ENCODE measurements at regions not wholly inside any gene's neighbourhood (a gene's known extent, or its start where the extent isn't known, plus 50 kb on each side); places are given as distances from the start of the nearest gene placed in this dataset.

DNA sequence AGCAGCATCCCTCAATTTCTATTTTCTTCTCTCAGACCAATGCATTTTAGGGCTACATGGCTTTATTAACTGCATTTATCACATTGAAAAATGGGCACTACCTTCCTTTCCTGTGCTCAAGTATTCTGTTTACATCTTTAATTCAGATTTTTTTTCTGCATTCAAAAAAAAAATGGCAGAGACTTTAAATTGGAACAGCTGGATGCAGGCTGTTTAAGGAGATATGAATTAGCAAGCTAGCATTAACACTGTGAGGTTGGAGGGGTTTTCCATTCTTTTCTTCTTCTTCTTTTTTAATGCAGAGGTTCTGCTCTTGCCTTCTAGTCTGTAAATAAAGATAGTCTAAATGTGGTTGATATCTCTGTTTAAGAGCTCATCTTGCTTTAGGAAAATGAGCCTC lies 242.9 kb upstream of the RBFOX1 start:
- DNase-seq = no peak

DNA sequence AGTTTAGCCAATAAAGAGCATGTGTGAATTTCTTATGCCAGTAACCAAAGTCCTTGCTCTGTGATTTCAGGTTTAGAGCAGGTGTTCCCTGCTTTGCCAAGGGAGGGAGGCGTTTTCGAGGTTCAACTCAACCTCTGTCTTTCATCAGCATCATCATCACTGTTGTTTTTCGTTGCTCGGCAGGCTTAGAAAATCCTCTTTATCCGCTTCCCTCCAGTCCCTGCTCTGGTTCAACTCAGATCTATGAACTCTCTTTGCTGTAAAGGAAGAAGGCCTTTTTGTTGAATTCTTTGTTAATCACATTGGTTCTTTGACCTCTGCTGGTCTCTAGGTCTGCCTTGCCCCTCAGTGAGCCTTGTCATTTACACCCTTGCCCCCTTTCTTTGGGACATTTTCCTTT lies 243.9 kb upstream of the RBFOX1 start:
- no peak for DNase-seq

DNA sequence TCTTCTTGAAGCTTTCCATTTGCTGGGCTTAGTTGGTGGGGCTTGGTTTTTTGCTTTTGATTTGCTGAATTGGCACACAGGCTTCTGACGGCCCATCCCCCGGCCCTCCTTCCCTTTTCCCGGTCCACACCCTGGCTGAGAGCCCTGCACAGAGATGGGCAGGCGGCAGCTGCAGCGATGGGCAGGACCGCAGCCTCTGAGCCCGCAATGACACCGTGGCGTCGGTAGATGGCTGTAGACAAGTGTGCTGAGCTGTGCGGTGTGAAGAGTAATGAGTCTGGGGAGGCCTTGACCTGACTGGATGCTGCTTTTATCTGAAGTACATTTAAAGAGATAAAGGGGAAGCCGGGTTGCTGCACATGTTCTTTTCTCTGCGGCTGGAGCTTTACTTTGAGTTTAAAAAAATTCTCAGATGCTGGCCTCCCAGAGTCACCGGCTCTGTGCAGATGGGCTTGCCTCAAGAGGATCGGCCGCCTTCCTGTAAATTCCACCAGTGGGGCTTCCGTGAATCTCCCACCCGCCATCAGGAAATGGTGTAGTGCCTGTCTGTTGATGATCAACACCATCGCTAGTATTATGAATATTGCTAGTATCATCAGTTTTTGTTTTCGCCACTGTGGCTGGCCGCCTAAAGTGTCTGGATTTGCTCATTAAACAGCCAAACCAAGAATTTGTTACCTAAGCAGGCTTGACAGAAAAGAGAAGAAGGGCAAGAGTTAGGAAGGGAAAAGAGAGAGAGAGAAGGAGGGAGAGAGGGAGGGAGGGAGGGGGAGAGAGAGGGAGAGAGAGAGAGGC lies 245.6 kb upstream of the RBFOX1 start:
- DNase-seq = no peak

DNA sequence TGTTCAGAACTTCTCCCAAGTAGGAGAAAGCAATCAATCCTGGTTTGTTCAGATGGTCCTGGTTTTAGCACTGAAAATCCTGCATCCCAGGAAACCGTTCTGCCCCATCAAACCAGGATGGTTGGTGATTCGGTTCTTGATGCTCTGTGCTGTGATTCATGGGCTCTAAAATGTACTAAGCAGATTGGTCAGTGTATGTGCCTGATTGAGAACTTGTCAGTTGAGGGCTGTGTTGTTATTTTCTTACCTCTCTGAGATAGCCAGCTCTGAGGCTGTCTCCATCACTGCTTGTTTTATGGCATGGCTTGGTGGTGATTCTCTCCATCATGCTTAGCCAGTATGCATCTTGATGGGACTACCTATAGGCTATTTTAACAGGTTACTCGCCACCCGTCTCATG lies 246.9 kb upstream of the RBFOX1 start:
- no peak for DNase-seq

DNA sequence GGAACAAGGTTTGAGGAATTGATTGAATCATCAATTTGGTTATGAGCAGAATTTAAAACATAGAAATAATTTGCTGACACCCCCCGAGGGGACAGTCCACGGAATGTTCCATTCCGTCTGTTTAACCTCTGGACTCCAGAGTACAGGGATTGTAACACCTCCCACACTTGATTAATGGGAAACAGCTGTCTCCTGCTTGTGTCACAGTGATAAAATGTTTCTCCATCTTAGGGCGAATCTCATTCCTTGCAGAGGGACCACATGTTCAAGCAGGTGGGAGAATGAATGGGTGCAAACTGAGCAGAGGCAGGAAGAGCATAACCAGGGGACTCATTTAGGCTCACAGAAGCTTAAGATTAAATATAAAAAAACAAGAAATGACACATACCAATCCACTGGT lies 249.5 kb upstream of the RBFOX1 start:
- DNase-seq = no peak

DNA sequence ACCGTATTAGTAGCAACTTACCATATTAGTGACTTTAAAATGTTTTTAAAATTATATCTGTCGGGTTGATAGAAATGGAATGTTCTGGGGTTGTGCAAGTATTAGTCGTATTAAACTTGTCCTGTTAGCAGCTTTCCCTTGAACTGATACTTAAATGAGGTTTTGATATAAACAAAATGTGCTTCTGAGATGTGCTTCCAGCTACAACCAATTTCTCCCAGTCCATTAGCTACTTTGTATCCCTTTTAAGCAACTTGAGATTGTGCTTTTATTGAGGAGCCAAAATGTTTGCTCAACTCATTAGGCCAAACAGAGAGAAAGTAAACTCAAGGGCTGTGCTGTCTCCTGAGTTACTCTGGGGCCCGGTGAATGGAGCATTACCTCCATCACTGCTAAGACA lies 255.0 kb upstream of the RBFOX1 start:
- DNase-seq = no peak

DNA sequence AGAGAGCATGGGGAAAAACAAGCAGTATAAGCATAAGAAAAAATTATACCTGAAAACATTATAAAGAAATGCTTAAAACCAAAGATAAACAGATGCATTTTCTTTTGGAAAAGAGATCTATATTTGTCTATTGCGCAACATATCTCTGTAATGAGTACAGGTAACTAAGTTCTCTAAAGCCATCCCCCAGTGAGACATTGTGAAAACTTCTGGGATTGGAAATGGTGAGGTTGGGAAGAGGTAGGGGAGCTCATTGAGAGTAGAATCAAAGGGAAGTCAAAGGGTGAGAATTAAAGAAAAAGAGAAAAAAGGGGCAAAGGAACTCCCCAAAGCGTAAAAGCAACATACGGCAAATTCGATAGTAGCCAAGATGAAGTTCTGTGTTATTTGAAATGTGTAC lies 257.9 kb upstream of the RBFOX1 start:
- DNase-seq = no peak

DNA sequence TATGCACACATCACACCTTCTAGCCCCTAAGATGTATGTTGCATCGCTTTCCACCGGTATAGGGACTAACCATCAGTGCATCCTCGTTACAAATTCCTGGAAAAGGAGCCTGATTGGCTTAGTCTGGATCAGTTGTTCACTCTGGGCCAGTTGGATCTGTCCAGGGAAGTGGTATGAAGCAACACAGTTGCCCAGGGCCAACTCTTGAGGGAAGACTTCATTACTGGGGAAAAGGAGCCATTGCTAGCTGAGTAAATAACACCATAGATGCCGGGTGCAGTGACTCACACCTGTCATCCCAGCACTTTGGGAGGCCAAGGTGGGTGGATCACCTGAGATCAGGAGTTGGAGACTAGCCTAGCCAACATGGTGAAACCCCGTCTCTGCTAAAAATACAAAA lies 275.2 kb upstream of the RBFOX1 start:
- no peak for DNase-seq

DNA sequence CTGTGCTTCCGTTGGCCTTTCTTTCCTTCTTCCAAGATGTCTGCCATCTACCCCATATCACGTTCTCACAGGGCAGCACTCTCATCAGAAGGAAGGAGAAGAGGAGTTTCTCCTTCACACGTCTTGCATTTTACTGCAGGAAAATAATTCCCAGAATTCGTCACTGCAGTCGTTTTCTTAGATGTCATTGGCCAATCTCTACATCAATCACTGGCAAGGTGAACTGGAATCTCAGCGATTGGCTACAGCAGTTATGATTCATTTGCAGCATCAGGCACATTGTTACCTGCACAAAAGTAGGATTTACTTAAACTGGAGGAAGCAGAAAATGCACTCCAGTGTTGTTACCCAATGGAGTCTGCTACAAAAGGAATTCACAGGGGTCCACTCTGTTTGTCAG lies 277.2 kb upstream of the RBFOX1 start:
- DNase-seq = no peak

DNA sequence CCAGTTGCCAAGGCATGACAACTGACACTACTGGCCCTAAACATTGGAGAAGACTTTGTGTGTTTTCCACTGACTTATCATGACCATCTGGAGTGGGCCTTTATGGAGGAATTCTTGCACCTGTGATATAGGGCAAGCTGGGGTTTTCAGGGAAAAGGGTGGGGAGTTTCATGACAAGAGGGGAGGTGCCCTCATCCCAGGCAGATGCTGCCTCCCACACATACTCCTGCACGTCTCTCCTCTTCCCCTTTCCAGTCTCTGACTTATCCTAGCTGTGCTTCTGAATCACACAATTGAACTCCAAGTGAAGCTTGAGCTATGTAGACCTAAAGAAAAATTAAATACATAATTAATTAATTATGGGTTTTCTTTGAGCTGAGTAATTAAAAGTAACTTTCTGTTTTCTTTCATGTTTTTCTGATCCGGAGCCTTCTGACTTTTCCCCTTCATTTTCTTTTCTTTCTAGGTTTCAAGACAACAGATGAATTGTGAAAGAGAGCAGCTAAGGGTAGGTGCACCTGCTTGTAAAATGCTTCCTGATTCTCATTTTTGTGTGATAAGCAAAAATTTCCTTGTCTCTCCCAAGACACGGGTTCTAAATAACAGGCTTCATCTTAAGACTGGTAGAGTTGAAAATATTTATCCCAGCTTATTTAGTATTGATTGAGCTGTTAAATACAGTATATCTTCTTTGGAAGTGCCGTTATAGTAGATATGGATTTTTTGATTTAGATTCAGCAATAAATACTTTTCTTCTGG lies 280.9 kb upstream of the RBFOX1 start:
- DNase-seq = no peak

DNA sequence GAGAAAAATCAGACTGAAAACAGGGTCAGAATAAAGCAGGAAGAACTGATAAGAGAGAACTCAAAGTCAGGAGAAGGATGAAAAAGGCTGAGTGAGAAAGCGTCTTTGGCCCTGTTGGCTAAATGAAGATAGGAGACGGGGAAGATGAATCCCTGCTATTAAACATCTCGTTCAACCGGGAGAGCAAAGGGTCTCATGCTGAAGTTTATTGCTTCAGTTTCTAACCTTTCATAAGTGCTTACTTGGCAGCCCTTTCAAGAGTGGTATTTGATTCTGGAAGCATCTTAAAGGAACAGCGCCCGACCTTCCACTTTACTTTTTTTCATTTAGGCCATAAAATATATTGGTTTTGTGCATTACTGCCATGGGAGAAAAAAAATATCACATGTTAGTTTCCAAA lies 288.3 kb upstream of the RBFOX1 start:
- DNase-seq = no peak

DNA sequence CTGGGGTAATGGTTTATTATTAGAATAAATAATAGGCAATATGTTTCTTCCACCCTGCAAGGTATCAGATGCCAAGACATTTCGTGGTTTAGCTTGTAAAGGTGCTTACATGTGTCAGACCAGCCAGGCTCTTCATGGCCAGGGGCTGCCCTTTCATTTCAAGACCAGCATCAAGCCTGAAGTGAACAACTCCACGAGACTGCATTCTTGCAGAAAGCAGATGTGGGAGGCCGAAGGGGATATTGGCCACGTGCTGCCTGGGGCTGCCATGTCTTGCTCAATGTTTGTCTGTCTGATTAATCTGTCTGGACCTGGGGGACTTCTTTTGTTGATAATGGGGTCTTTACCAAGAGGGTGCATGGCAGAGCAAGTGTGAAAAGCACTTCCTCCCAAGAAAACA lies 294.2 kb upstream of the RBFOX1 start:
- DNase-seq = no peak

DNA sequence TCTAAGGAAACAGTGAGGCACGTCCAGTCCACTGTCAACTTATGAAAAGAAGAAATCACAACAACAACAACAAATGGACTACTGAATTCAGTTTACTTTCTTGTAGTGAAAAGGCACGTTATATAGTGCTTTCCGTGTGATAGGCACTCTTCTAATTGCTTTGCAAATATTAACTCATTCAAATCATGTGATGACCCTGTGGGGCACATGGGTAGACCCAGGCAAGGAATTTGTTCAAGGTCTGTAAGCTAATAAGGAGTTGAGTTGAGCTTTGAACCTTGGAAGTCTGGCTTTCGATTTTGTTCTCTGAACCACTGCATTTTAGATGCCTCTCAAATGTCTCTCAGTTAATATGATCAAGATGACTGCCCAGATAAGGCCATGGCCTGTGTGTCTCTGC lies 295.1 kb upstream of the RBFOX1 start:
- DNase-seq = no peak

DNA sequence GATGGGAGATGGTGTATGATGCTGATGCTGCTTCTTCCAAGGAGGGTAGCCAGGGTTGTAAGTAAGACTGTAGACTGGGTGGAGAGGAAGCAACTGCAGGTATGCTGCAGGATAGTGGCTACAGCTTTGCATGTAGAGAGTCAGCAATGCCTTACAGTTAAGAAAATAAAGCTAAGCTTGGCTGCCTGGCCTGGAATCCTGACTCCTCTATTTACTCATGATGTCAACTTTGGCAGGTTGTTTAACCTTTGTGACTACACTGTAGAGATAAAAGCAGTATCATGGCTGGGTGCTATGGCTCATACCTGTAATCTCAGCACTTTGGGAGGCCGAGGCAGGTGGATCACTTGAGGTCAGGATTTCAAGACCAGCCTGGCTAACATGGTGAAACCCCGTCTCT lies 301.6 kb upstream of the RBFOX1 start:
- DNase-seq = no peak

DNA sequence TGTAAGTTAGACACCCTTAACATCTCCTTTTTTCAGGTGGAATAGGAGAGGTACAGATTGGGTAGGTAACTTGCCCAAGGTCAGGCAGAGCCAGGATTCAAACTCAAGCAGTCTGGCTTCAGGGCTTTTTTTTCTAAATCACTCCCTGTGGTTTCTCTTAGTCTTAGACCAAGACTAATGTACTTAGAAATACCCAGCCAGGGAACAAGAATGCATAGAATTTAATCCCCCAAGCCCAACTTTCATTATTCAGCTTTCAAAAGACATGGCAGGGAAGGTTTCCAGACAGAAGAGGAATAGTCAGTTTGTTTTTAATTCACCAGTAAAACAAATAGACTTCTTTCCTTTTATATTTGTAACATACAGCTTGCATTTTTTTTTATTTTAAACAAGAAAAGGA lies 305.2 kb upstream of the RBFOX1 start:
- no peak for DNase-seq

DNA sequence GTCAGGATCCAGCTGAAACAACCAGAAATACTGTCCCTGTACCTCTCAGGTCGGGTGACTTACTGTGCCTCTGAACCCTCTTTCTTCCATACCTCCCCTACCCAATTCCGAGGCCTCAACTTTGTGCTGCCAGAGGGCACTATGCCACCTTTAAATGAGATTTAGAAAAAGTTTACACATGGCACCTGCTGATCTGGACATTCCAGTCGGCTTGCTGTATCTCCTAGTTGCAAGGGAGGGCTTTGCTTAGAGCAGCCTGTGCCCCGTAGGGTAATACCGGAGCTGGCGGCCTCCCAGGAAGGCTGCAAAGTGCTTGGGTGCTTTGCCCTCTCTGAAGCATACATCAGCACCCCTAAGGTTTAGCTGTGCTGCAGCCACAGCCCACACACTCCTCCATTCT lies 306.0 kb upstream of the RBFOX1 start:
- DNase-seq = no peak

DNA sequence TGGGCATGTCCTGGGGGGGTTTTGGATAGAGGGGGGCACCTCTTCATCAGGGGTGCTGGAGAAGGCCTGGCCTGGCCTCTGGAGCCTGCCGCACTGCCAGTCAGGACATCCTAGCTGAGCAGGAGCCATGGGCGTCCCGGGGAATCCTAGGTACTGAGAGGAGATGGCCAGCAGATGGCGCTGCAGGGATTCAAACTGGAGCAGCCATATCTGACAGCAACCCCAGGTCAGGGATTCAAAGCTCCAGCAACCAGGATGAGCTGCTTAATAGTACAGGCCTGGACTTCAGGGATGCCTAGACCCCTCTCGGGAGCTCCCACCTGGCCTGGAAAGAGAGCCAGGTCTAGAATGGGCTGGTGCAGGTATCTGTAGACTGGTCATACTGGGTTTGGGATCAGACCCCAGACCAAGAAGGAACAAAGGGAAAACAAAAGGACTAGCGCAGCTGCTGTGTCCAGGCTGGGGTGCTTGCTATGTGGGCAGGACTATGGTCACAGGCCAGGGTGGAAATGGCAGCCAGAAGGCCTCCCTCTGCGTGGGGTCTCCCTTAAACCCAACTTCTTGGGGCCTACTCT lies 306.9 kb upstream of the RBFOX1 start:
- peak; percentile 5 for DNase-seq

DNA sequence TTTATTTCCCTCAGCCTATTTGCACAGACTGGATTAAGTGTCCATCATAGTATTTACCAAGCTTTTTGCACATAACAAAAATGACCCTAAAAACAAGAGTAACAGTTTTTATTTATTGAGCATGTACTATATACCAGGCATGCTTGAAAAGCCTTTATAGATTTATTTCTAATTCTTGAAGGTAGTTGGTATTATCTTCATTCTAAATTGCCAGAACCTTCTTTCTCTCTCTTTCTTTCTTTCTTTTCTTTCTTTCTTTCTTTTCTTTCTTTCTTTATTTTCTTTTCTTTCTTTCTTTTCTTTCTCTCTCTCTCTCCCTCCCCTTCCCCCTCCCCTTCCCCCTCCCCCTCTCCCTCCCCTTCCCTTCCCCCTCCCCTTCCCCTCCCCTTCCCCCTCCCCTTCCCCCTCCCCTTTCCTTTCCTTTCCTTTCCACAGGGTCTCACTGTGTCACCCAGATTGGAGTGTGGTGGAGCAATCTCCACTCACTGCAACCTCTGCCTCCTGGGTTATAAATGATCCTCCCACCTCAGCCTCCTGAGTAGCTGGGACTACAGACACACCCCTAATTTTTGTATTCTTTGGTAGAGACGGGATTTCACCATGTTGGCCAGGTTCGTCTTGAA lies 310.9 kb upstream of the RBFOX1 start:
- DNase-seq = no peak

DNA sequence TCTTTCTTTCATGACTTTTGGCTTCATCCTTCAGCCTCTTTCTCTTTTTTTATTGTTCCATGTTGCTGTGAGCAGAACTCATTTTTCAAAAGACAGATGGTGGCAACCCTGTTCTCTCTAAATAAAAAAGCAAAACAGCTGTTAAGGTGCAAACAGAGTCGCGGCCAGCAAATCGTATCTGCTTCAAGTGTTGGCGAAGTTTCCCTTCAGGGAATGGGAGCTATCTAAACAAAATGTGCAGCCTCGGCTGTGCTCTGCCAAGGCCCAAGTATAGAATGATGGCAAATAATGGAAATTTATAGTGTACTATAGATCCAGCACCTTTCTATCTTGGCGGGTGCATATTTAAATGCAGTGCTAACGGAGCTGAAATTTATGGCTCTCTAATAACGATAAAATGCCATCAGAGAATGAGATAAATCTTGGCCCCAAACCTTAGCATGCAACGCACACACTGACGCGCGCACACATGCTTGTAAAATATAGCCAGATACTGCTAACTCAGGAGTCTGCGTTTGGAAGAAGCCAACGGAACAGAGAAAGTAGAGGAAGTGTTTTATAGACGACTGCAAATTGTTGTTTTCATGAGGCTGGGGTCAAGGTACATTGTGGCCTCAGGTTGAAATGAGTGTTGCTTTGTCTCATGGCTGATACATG lies 315.5 kb upstream of the RBFOX1 start:
- DNase-seq = no peak

DNA sequence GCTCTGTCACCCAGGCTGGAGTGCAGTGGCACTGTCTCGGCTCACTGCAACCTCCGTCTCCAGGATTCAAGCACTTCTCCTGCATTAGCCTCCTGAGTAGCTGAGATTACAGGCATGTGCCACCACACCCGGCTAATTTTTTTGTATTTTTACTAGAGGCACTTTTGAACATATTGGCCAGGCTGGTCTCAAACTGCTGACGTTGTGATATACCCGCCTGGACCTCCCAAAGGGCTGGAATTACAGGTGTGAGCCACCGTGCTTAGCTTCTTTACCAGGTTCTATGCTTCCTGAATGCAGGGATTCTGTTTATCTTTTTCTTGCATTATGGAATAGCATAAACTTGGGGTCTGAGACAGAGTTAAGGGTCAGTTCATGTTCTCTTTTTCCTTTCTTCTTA lies 317.9 kb upstream of the RBFOX1 start:
- DNase-seq = no peak

DNA sequence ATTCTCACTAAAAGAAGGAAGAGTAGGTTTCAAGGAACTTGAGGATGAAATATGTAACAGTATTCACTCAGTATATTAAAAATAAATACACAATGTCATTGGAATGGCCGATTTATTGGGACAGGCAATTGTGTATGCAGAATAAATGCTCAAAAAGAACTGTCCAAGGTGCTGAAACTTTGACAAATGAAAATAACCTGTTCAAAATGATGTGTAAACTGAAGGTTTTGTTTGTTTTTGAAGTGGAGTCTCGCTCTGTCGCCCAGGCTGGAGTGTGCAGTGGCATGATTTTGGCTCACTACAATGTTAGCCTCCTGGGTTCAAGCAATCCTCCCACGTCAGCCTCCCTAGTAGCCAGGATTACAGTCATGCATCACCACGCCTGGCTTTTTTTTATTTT lies 318.7 kb upstream of the RBFOX1 start:
- DNase-seq = no peak

DNA sequence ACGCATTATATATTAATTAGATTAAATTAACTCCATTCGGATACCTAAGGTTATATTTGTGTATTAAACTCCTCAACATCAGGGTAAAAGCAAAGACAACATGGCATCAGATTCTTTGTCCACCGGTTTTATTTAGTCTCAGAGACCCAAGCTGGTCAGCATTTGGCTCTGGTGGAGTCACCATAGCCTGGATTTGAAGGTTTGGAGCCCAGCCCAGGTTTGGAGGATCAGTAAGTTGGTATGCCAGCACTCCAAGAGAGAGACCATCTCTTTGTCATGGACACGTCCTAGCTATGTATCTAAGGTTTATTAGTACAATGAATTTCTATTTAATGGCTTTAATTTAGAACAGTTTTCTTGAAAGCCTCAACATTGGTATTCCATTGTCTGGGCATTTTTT lies 328.4 kb upstream of the RBFOX1 start:
- no peak for DNase-seq

DNA sequence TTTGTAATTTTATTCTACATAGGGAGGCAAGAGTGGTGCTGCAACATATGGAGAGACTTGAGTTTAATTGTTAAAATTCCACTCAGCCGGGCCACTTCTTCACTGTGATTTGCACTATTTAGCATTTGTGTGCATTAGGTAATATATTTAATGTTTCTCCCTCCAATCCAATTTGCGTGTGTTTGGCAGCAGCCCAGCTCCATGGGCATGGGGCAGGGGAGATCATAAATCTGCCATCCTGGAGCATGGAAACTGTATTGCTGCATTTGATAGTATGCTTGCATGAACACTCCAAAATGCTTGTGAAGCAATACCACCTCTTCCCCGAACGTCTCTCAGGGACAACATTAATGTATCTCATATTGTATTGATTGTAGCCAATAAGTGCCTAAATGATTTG lies 339.1 kb upstream of the RBFOX1 start:
- no peak for DNase-seq

All from stimulated activated CD4-positive, alpha-beta T cell treated with anti-CD3 and anti-CD28 coated beads, Interleukin-4, amount 100 ng/mL, for 24 hours (primary cell).